HL-60 (cell line): ENCODE measurements at regions not wholly inside any gene's neighbourhood (a gene's known extent, or its start where the extent isn't known, plus 50 kb on each side); places are given as distances from the start of the nearest gene placed in this dataset.

Experiments
- DNase-seq, 2 experiments: peaks; one replicate each; pipeline ENCODE4 v3.0.0-alpha.2; 2010 to 2020; ENCODE audit warnings: low read depth in 1 of 2, low spot score in 1 of 2
- H3K27ac ChIP-seq: fragments of 250-450 bp; sonication (Bioruptor Pico); replicated peaks from 2 replicates; pipeline ENCODE4 v1.5.1; 2020; ENCODE audit warnings: mild to moderate bottlenecking, moderate library complexity
- H3K27me3 ChIP-seq: fragments of 250-450 bp; sonication (Bioruptor Pico); 2 replicates; pipeline ENCODE4 v1.5.1; 2021; ENCODE audit warnings: mild to moderate bottlenecking, moderate library complexity; ENCODE audit not compliant: insufficient read depth, poor library complexity, severe bottlenecking
- H3K4me3 ChIP-seq: replicated peaks from 2 replicates; pipeline ENCODE4 v1.5.1; 2011; ENCODE audit warnings: mild to moderate bottlenecking, control low read depth, low read length; ENCODE audit not compliant: insufficient read depth
- GABPA ChIP-seq: IDR thresholded peaks from 2 replicates; pipeline ENCODE4 v1.6.1; 2012; ENCODE audit warnings: low read depth
- POLR2AphosphoS5 ChIP-seq: IDR thresholded peaks from 2 replicates; pipeline ENCODE4 v1.6.1; 2012; ENCODE audit warnings: low read depth
- REST ChIP-seq: IDR thresholded peaks from 2 replicates; pipeline ENCODE4 v1.6.1; 2012; ENCODE audit warnings: low read depth; ENCODE audit not compliant: insufficient replicate concordance
- SPI1 ChIP-seq: IDR thresholded peaks from 2 replicates; pipeline ENCODE4 v1.6.1; 2012; ENCODE audit warnings: low read depth, mild to moderate bottlenecking, borderline replicate concordance
- TF ChIP-seq, protein P1 (sequence below): IDR thresholded peaks from one replicate; pipeline ENCODE4 v1.5.1; 2011; ENCODE audit warnings: low read length, control low read depth, inconsistent platforms; ENCODE audit not compliant: insufficient read depth

DNA sequence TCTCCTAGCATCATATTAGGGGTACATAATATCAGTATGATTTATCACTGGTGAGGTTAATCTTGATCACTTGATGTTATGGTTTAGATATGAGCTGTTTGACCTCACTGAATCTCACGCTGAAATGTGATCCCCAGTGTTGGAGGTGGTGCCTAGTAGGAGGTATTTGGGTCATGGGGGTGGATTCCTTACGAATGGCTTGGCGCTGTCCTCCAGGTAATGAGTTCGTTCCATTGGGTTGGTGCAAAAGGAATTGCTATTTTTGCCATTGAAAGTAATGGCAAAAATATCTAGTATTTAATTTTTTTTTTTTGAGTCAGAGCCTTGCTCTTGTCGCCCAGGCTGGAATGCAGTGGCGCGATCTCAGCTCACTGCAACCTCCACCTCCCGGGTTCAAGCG lies 326.3 kb downstream of the AASDHPPT start:
- H3K27ac ChIP-seq, result no peak overlapping the region
- H3K27me3 ChIP-seq, result no peaks in the 10 kb centered on the region
- TF ChIP-seq, protein P1, sequence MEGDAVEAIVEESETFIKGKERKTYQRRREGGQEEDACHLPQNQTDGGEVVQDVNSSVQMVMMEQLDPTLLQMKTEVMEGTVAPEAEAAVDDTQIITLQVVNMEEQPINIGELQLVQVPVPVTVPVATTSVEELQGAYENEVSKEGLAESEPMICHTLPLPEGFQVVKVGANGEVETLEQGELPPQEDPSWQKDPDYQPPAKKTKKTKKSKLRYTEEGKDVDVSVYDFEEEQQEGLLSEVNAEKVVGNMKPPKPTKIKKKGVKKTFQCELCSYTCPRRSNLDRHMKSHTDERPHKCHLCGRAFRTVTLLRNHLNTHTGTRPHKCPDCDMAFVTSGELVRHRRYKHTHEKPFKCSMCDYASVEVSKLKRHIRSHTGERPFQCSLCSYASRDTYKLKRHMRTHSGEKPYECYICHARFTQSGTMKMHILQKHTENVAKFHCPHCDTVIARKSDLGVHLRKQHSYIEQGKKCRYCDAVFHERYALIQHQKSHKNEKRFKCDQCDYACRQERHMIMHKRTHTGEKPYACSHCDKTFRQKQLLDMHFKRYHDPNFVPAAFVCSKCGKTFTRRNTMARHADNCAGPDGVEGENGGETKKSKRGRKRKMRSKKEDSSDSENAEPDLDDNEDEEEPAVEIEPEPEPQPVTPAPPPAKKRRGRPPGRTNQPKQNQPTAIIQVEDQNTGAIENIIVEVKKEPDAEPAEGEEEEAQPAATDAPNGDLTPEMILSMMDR, result no peak
- TF ChIP-seq GABPA (no peak), REST (no peak), POLR2AphosphoS5 (no peak), SPI1 (no peak)
- DNase-seq, result no peak
- no peak overlapping the region for H3K4me3 ChIP-seq

GRCh38 chr11:106409222-106409621 lies 331.8 kb downstream of the AASDHPPT start:
- no peak for TF ChIP-seq GABPA
- no peak for TF ChIP-seq POLR2AphosphoS5
- no peak for TF ChIP-seq REST
- TF ChIP-seq, protein P1, result no peak
- TF ChIP-seq SPI1, result no peak
- no peaks in the 10 kb centered on the region for H3K27me3 ChIP-seq
- H3K4me3 ChIP-seq, result no peak overlapping the region
- H3K27ac ChIP-seq, result no peak overlapping the region
- DNase-seq, result no peak

DNA sequence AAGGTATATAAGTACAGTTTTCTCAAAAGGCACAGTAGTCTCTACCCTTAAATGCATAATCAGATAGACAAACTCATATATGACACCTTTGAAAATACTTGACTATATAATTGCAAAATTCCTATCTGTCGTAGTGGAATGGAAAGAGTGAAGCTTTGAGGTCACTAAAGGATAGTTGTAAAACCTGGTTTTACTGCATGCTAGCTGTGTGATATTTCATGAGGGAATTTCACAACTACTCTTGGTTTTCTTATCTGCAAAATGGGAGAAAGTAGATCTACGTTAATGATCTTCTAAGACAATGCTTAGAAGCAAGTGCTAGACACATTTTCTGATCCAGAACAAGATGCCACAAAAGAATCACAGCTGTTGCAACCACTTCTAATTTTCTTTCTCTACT lies 332.2 kb downstream of the AASDHPPT start:
- TF ChIP-seq, protein P1, result no peak
- TF ChIP-seq SPI1, result no peak
- TF ChIP-seq POLR2AphosphoS5, result no peak
- DNase-seq, result no peak
- H3K27ac ChIP-seq, result no peak overlapping the region
- H3K27me3 ChIP-seq, result no peaks in the 10 kb centered on the region
- no peak overlapping the region for H3K4me3 ChIP-seq

GRCh38 chr11:106410902-106411301 lies 333.4 kb downstream of the AASDHPPT start:
- H3K27me3 ChIP-seq, result no peaks in the 10 kb centered on the region

More at GRCh38 chr11:106410902-106411301, 333.4 kb downstream of the AASDHPPT start:
- TF ChIP-seq GABPA (no peak), REST (no peak), SPI1 (no peak), POLR2AphosphoS5 (no peak)
- TF ChIP-seq, protein P1, result no peak
- H3K4me3 ChIP-seq, result no peak overlapping the region
- no peak for DNase-seq
- H3K27ac ChIP-seq, result no peak overlapping the region
